CD8-positive, alpha-beta memory T cell (primary cell): ENCODE measurements at regions not wholly inside any gene's neighbourhood (a gene's known extent, or its start where the extent isn't known, plus 50 kb on each side); places are given as distances from the start of the nearest gene placed in this dataset.

Source experiments
- CTCF ChIA-PET: fragments of 350-600 bp; sonication (Branson Sonifier 250); formaldehyde crosslinking; loops from one replicate; lab custom pipeline; 2021; ENCODE audit warnings: antibody characterized with exemption; lab: Charles Lee
- POLR2A ChIA-PET: fragments of 350-600 bp; sonication (Branson Sonifier 250); formaldehyde crosslinking; loops from one replicate; lab custom pipeline; 2021; ENCODE audit warnings: antibody characterized with exemption; lab: Charles Lee
- DNase-seq, 5 donors: peaks; one replicate each; pipeline versions ENCODE4 v3.0.0 to v3.0.0-alpha.2; 2020 to 2022; ENCODE audit warnings: mixed read lengths in 1 of 5
- H3K27ac ChIP-seq: one replicate; pipeline ENCODE4 v1.7.0; 2013; ENCODE audit warnings: low read depth, mild to moderate bottlenecking, low read length, moderate library complexity
- H3K27me3 ChIP-seq: 2 replicates; pipeline ENCODE4 v1.7.0; 2013; ENCODE audit warnings: low read length, mild to moderate bottlenecking; ENCODE audit not compliant: insufficient read depth, poor library complexity, severe bottlenecking
- H3K36me3 ChIP-seq: 2 replicates; pipeline ENCODE4 v1.7.0; 2013; ENCODE audit warnings: mild to moderate bottlenecking, low read length, moderate library complexity; ENCODE audit not compliant: insufficient read depth
- H3K4me1 ChIP-seq: 2 replicates; pipeline ENCODE4 v1.7.0; 2013; ENCODE audit warnings: mild to moderate bottlenecking, low read length, moderate library complexity; ENCODE audit not compliant: insufficient read depth
- H3K4me3 ChIP-seq: 2 replicates; pipeline ENCODE4 v1.7.0; 2013; ENCODE audit warnings: mild to moderate bottlenecking, low read length
- H3K9me3 ChIP-seq: 2 replicates; pipeline ENCODE4 v1.7.0; 2013; ENCODE audit warnings: mild to moderate bottlenecking, low read length
- H3K27ac Mint-ChIP-seq, 8 donors: one replicate each; pipeline ENCODE4 v1.8.0; 2020 to 2021; ENCODE audit warnings: mixed read lengths in 8 of 8, mild to moderate bottlenecking in 6 of 8, inconsistent platforms in 3 of 8, moderate library complexity in 3 of 8
- H3K27me3 Mint-ChIP-seq, 2 donors: one replicate each; pipeline ENCODE4 v1.8.0; 2020 to 2021; ENCODE audit warnings: mixed read lengths in 2 of 2, mild to moderate bottlenecking in 1 of 2, moderate library complexity in 1 of 2
- H3K36me3 Mint-ChIP-seq, 3 donors: one replicate each; pipeline ENCODE4 v1.8.0; 2020 to 2021; ENCODE audit warnings: mixed read lengths in 3 of 3, inconsistent platforms in 1 of 3, mild to moderate bottlenecking in 1 of 3
- H3K4me1 Mint-ChIP-seq, 3 donors: one replicate each; pipeline ENCODE4 v1.8.0; 2020 to 2021; ENCODE audit warnings: mixed read lengths in 3 of 3, inconsistent platforms in 1 of 3, mild to moderate bottlenecking in 1 of 3
- H3K4me3 Mint-ChIP-seq, 7 donors: one replicate each; pipeline ENCODE4 v1.8.0; 2020 to 2021; ENCODE audit warnings: mixed read lengths in 7 of 7, mild to moderate bottlenecking in 6 of 7, moderate library complexity in 4 of 7, inconsistent platforms in 2 of 7
- H3K9me3 Mint-ChIP-seq, 5 donors: one replicate each; pipeline ENCODE4 v1.8.0; 2020 to 2022; ENCODE audit warnings: mixed read lengths in 5 of 5, mild to moderate bottlenecking in 3 of 5, moderate library complexity in 2 of 5, inconsistent platforms in 1 of 5

GRCh38 chr14:75373133-75373532, 54.7 kb upstream of the JDP2 start:
- CTCF ChIA-PET: interaction anchor here (1.6 kb wide), 1 partner anchor 16 kb away, joined by 3 read pairs; no protein-coding TSS in a partner anchor

DNA sequence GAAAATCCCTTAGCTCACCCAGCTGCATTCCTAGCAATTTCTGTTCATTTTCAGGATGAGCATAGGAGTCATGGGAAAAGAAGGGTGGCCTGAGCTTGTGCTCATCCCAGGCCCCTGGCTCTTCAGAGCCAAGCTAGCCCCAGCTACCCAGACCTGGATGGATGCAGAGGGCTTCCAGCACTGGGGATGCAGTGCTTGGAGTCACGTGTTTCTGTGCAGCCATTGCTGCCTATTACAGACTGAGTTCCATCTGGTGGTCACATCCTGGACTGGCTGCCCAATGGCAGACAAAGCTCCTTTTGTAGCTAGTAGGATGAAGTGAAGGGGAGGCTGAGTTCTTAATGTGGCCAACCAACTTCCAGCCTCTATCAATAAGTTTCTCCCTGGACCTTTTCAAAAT, 54.2 kb upstream of the JDP2 start:
- Histone ChIP-seq H3K4me1 (no peaks in the 10 kb centered on the region), H3K9me3 (no peaks in the 10 kb centered on the region), H3K27me3 (no peaks in the 10 kb centered on the region), H3K27ac (no peak overlapping the region), H3K4me3 (no peak overlapping the region), H3K36me3 (no peaks in the 10 kb centered on the region)
- Mint-ChIP-seq H3K9me3 (peaks cover 0 to 3% (median 2%) of the 10 kb centered on the region in 5 donors), H3K27me3 (peaks cover 0 to 28% of the 10 kb centered on the region in 2 donors), H3K36me3 (no peaks in the 10 kb centered on the region), H3K27ac (no peak overlapping the region), H3K4me3 (no peak overlapping the region), H3K4me1 (no peaks in the 10 kb centered on the region)
- ChIA-PET POLR2A (no interaction called here), CTCF (interaction anchor here (1.6 kb wide), 1 partner anchor 17 kb away, joined by 3 read pairs; no protein-coding TSS in a partner anchor)
- no peak for DNase-seq

More at GRCh38 chr14:75373133-75373532, 54.7 kb upstream of the JDP2 start:
- Mint-ChIP-seq H3K27ac (no peak overlapping the region), H3K9me3 (peaks cover 0 to 3% (median 2%) of the 10 kb centered on the region in 5 donors), H3K4me3 (peak overlapping the region in 1 of 7 donors; percentile 10), H3K36me3 (no peaks in the 10 kb centered on the region), H3K4me1 (no peaks in the 10 kb centered on the region), H3K27me3 (peaks cover 1 to 28% of the 10 kb centered on the region in 2 donors)
- Histone ChIP-seq H3K9me3 (no peaks in the 10 kb centered on the region), H3K27ac (no peak overlapping the region), H3K4me1 (no peaks in the 10 kb centered on the region), H3K4me3 (no peak overlapping the region), H3K36me3 (no peaks in the 10 kb centered on the region), H3K27me3 (no peaks in the 10 kb centered on the region)
- POLR2A ChIA-PET: no interaction called here
- no peak for DNase-seq

DNA sequence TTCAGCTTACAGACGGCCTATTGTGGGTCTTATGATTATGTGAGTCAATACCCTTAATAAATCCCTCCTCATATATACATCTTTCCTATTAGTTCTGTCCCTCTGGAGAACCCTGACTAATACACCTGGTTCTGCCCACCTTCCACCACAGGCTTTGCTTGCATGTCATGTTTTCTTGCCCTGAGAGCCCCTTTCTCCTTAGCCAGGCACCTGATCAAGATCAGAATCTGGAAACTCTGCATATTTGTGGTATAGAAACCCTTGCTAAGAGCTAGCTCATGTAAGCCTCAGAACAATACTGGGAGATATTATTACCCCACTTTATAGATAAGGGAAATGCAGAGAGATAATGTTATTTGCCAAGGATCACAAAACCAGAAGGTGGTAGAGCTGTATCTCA, 52.9 kb upstream of the JDP2 start:
- Mint-ChIP-seq H3K4me1 (no peaks in the 10 kb centered on the region), H3K27ac (no peak overlapping the region), H3K27me3 (peaks cover 0 to 28% of the 10 kb centered on the region in 2 donors), H3K4me3 (no peak overlapping the region), H3K36me3 (no peaks in the 10 kb centered on the region), H3K9me3 (peaks cover 0 to 2% (median 0%) of the 10 kb centered on the region in 5 donors)
- ChIA-PET CTCF (no interaction called here), POLR2A (no interaction called here)
- Histone ChIP-seq H3K4me1 (no peaks in the 10 kb centered on the region), H3K4me3 (no peak overlapping the region), H3K27ac (no peak overlapping the region), H3K36me3 (no peaks in the 10 kb centered on the region), H3K9me3 (no peaks in the 10 kb centered on the region), H3K27me3 (no peaks in the 10 kb centered on the region)
- no peak for DNase-seq

GRCh38 chr14:75375983-75376382, 51.8 kb upstream of the JDP2 start:
- Mint-ChIP-seq H3K27ac (no peak overlapping the region), H3K4me3 (no peak overlapping the region), H3K4me1 (no peaks in the 10 kb centered on the region), H3K36me3 (no peaks in the 10 kb centered on the region), H3K9me3 (peaks cover 0 to 2% (median 0%) of the 10 kb centered on the region in 5 donors), H3K27me3 (peaks cover 0 to 28% of the 10 kb centered on the region in 2 donors)
- Histone ChIP-seq H3K36me3 (no peaks in the 10 kb centered on the region), H3K27me3 (no peaks in the 10 kb centered on the region), H3K4me1 (no peaks in the 10 kb centered on the region), H3K4me3 (no peak overlapping the region), H3K9me3 (no peaks in the 10 kb centered on the region), H3K27ac (no peak overlapping the region)
- POLR2A ChIA-PET: no interaction called here
- no peak for DNase-seq
- CTCF ChIA-PET: no interaction called here
